GM12878 (cell line): ENCODE measurements at regions not wholly inside any gene's neighbourhood (a gene's known extent, or its start where the extent isn't known, plus 50 kb on each side); places are given as distances from the start of the nearest gene placed in this dataset.

ENCODE experiments used
- ATAC-seq: fragments of 200-7000 bp; cut with Tn5 transposase; 3 replicates; pipeline ENCODE4 v1.9.1; 2020; ENCODE audit warnings: mild to moderate bottlenecking, moderate library complexity
- BruUV-seq: library from RNA; stranded (reverse); fragments of 400-500 nt; replicated peaks from 2 replicates; lab custom pipeline; 2021; lab: Mats Ljungman, UMichigan
- CTCF ChIA-PET: fragments of 300-600 bp; sonication (Branson Sonifier 250); formaldehyde crosslinking; extraction: SDS; loops from one replicate; lab custom pipeline; 2021; ENCODE audit warnings: inconsistent platforms; lab: Yijun Ruan, JAX
- POLR2A ChIA-PET: fragments of 350-600 bp; formaldehyde crosslinking; extraction: SDS; loops from one replicate; lab custom pipeline; 2021; ENCODE audit warnings: inconsistent platforms; lab: Charles Lee
- RAD21 ChIA-PET: fragments of 300-600 bp; sonication (Branson Sonifier 250); formaldehyde crosslinking; loops from one replicate; lab custom pipeline; 2023; ENCODE audit warnings: antibody characterized with exemption; ENCODE audit not compliant: unreplicated experiment; lab: Charles Lee
- SMC1A ChIA-PET: fragments of 300-600 bp; sonication (Branson Sonifier 250); formaldehyde crosslinking; loops from one replicate; lab custom pipeline; 2023; ENCODE audit not compliant: unreplicated experiment, uncharacterized antibody; lab: Charles Lee
- DNase-seq: peaks from one replicate; pipeline ENCODE4 v3.0.0-alpha.2; 2011; ENCODE audit warnings: low read depth, low spot score
- FAIRE-seq: peaks from 3 replicates; lab custom pipeline; 2011; peaks lifted over from hg19 to GRCh38; lab: Jason Lieb, UNC
- H2AFZ ChIP-seq: 2 replicates; pipeline ENCODE4 v1.6.0; 2011; ENCODE audit warnings: low read depth, low read length, control low read depth; ENCODE audit not compliant: control insufficient read depth
- H3K27ac ChIP-seq: 2 replicates; pipeline ENCODE4 v1.5.1; 2011; ENCODE audit warnings: control low read depth; ENCODE audit not compliant: control insufficient read depth, insufficient read depth
- H3K27me3 ChIP-seq, 2 experiments: replicated peaks in 1 of 2; 2 replicates each; pipeline versions ENCODE4 v1.6.0 to v1.6.1; 2011; ENCODE audit warnings: low read length in 1 of 2; ENCODE audit not compliant: control insufficient read depth in 2 of 2, insufficient read depth in 2 of 2
- H3K36me3 ChIP-seq, 2 experiments: 2 replicates each; pipeline ENCODE4 v1.5.1; 2011; ENCODE audit warnings: low read length in 1 of 2; ENCODE audit not compliant: control insufficient read depth in 2 of 2, insufficient read depth in 2 of 2
- H3K4me1 ChIP-seq: 2 replicates; pipeline ENCODE4 v1.6.1; 2011; ENCODE audit warnings: mild to moderate bottlenecking, low read length, moderate library complexity, mixed read lengths; ENCODE audit not compliant: control insufficient read depth, insufficient read depth
- H3K4me2 ChIP-seq: 2 replicates; pipeline ENCODE4 v1.6.0; 2011; ENCODE audit warnings: control low read depth; ENCODE audit not compliant: control insufficient read depth, insufficient read depth
- H3K4me3 ChIP-seq: fragments of 200-600 bp; sonication (generic); 2 replicates; pipeline ENCODE4 v1.5.1; 2016
- H3K79me2 ChIP-seq: 2 replicates; pipeline ENCODE4 v1.6.0; 2011; ENCODE audit warnings: low read length; ENCODE audit not compliant: control insufficient read depth, insufficient read depth
- H3K9ac ChIP-seq: 2 replicates; pipeline ENCODE4 v1.8.0; 2011; ENCODE audit warnings: low read length, control low read depth, mixed read lengths; ENCODE audit not compliant: control insufficient read depth, insufficient read depth
- H3K9me3 ChIP-seq: replicated peaks from 3 replicates; pipeline ENCODE4 v1.5.1; 2011; ENCODE audit warnings: mild to moderate bottlenecking, low read length; ENCODE audit not compliant: control insufficient read depth, insufficient read depth
- H4K20me1 ChIP-seq: 2 replicates; pipeline ENCODE4 v1.6.0; 2011; ENCODE audit not compliant: control insufficient read depth, insufficient read depth
- CBFB ChIP-seq: IDR thresholded peaks from 2 replicates; pipeline ENCODE4 v1.6.1; 2016; ENCODE audit warnings: antibody characterized with exemption, low read depth
- FOXK2 ChIP-seq: fragments of 450-650 bp; IDR thresholded peaks from 2 replicates; pipeline ENCODE4 v1.6.1; 2017; ENCODE audit warnings: mild to moderate bottlenecking, moderate library complexity
- HSF1 ChIP-seq: fragments of 150-350 bp; IDR thresholded peaks from 2 replicates; pipeline ENCODE4 v1.6.1; 2014; ENCODE audit warnings: mild to moderate bottlenecking, low read depth, low read length
- KLF5 ChIP-seq: fragments of 450-650 bp; IDR thresholded peaks from 2 replicates; pipeline ENCODE4 v1.6.1; 2014; ENCODE audit warnings: mild to moderate bottlenecking; ENCODE audit not compliant: partially characterized antibody
- LARP7 ChIP-seq: fragments of 450-650 bp; IDR thresholded peaks from 2 replicates; pipeline ENCODE4 v1.6.1; 2017; ENCODE audit warnings: mild to moderate bottlenecking
- SKIL ChIP-seq: fragments of 450-650 bp; IDR thresholded peaks from 2 replicates; pipeline ENCODE4 v1.6.1; 2017; ENCODE audit warnings: mild to moderate bottlenecking, low read depth, inconsistent platforms; ENCODE audit not compliant: poor library complexity, severe bottlenecking
- SUZ12 ChIP-seq: fragments of 200-600 bp; sonication (generic); IDR thresholded peaks from one replicate; pipeline ENCODE4 v1.6.1; 2018; ENCODE audit warnings: antibody characterized with exemption, mild to moderate bottlenecking; ENCODE audit not compliant: unreplicated experiment
- TARDBP ChIP-seq: IDR thresholded peaks from 2 replicates; pipeline ENCODE4 v1.6.1; 2016; ENCODE audit warnings: borderline replicate concordance
- ZNF687 ChIP-seq: fragments of 450-650 bp; IDR thresholded peaks from 2 replicates; pipeline ENCODE4 v1.6.1; 2017; ENCODE audit warnings: mild to moderate bottlenecking, moderate library complexity
- WGBS: methylation state at CpG from one replicate; pipeline ENCODE4 v1.1.6; 2016; ENCODE audit warnings: low lambda C conversion rate; ENCODE audit not compliant: insufficient replicate concordance, insufficient coverage; ENCODE audit errors: missing lambda C conversion rate; 5-methylcytosine and 5-hydroxymethylcytosine counted together
- in situ Hi-C: fragments of 300-500 bp; cut with MboI; formaldehyde crosslinking; loops from 9 replicates; pipeline ENCODE4 v1.14.3; 2018; ENCODE audit warnings: mixed read lengths
- intact Hi-C: fragments of 100-400 bp; cut with micrococcal nuclease; formaldehyde crosslinking; loops from one replicate; pipeline ENCODE4 v1.14.2; 2022; ENCODE audit not compliant: unreplicated experiment

- no peak overlapping the region for H3K4me3 ChIP-seq
- ChIA-PET CTCF (no interaction called here), RAD21 (no interaction called here), SMC1A (interaction anchor here (0.7 to 2.2 kb wide), 2 partner anchors 12 to 872 kb away, joined by 3 to 6 read pairs; no protein-coding TSS in a partner anchor), POLR2A (no interaction called here)
- H3K27me3 ChIP-seq: no peaks in the 10 kb centered on the region
- no peak overlapping the region for H3K27ac ChIP-seq
- in situ Hi-C loops: no loop called here
- no peaks in the 10 kb centered on the region for H3K9me3 ChIP-seq
- intact Hi-C loops: no loop called here
- 74% methylated on average over 1 of the region's 1 CpG for WGBS
- no TSS peak for BruUV-seq
- H3K4me2 ChIP-seq: no peak overlapping the region
- H2AFZ ChIP-seq: no peak overlapping the region
- TF ChIP-seq SUZ12: no peak
- TF ChIP-seq CBFB: no peak
- no peak for TF ChIP-seq TARDBP
- no peak for TF ChIP-seq FOXK2
- TF ChIP-seq HSF1: no peak
- no peak for TF ChIP-seq ZNF687
- no peak for TF ChIP-seq LARP7
- no peak for TF ChIP-seq SKIL
- no peak for TF ChIP-seq KLF5
- no peaks in the 10 kb centered on the region for H3K4me1 ChIP-seq
- no peaks in the 10 kb centered on the region for H4K20me1 ChIP-seq
- no peak for FAIRE-seq
- H3K9ac ChIP-seq: no peak overlapping the region
- no peak for ATAC-seq
- DNase-seq: no peak
- no peaks in the 10 kb centered on the region for H3K36me3 ChIP-seq
- no peaks in the 10 kb centered on the region for H3K79me2 ChIP-seq
Observed at GRCh38 chr13:73803997-73804396, 330.2 kb downstream of the KLF12 start.
